ENCODE measurements at regions not wholly inside any gene's neighbourhood (a gene's known extent, or its start where the extent isn't known, plus 50 kb on each side); places are given as distances from the start of the nearest gene placed in this dataset.

- Histone ChIP-seq H3K9me3 (ENCODE audit: low read depth, low read length) (no peaks in the 10 kb centered on the region), H3K4me3 (ENCODE audit: low read length) (no peak overlapping the region), H3K27me3 (ENCODE audit: insufficient read depth, low read length) (no peaks in the 10 kb centered on the region), H3K4me1 (ENCODE audit: insufficient read depth, low read length) (peaks cover 21% of the 10 kb centered on the region)
These were observed 66.3 kb upstream of the RMDN2 start for GRCh38 chr2:37858725-37859267.

GRCh38 chr2:37862620-37863019 is 62.5 kb upstream of the RMDN2 start:
- Histone ChIP-seq H3K4me1 (ENCODE audit: insufficient read depth, low read length) (no peaks in the 10 kb centered on the region), H3K4me3 (ENCODE audit: low read length) (no peak overlapping the region), H3K9me3 (ENCODE audit: low read depth, low read length) (no peaks in the 10 kb centered on the region), H3K27me3 (ENCODE audit: insufficient read depth, low read length) (peaks cover 3% of the 10 kb centered on the region)

- Histone ChIP-seq H3K27me3 (ENCODE audit: insufficient read depth, low read length) (peaks cover 3% of the 10 kb centered on the region), H3K4me1 (ENCODE audit: insufficient read depth, low read length) (no peaks in the 10 kb centered on the region), H3K4me3 (ENCODE audit: low read length) (no peak overlapping the region), H3K9me3 (ENCODE audit: low read depth, low read length) (no peaks in the 10 kb centered on the region)
These were observed 60.9 kb upstream of the RMDN2 start for GRCh38 chr2:37864217-37864616.

- Histone ChIP-seq H3K4me3 (ENCODE audit: low read length) (no peak overlapping the region), H3K9me3 (ENCODE audit: low read depth, low read length) (no peaks in the 10 kb centered on the region), H3K27me3 (ENCODE audit: insufficient read depth, low read length) (peaks cover 3% of the 10 kb centered on the region), H3K4me1 (ENCODE audit: insufficient read depth, low read length) (no peaks in the 10 kb centered on the region)
These were observed 59.4 kb upstream of the RMDN2 start for GRCh38 chr2:37865640-37866039.

- no peak overlapping the region for H3K4me3 ChIP-seq (ENCODE audit: low read length)
- H3K9me3 ChIP-seq (ENCODE audit: low read depth, low read length) = no peaks in the 10 kb centered on the region
- peaks cover 3% of the 10 kb centered on the region for H3K27me3 ChIP-seq (ENCODE audit: insufficient read depth, low read length)
- no peaks in the 10 kb centered on the region for H3K4me1 ChIP-seq (ENCODE audit: insufficient read depth, low read length)
These were observed 58.7 kb upstream of the RMDN2 start for GRCh38 chr2:37866171-37866934.

GRCh38 chr2:37867166-37867565 is 57.9 kb upstream of the RMDN2 start:
- Histone ChIP-seq H3K4me1 (ENCODE audit: insufficient read depth, low read length) (peaks cover 4% of the 10 kb centered on the region), H3K4me3 (ENCODE audit: low read length) (no peak overlapping the region), H3K9me3 (ENCODE audit: low read depth, low read length) (no peaks in the 10 kb centered on the region), H3K27me3 (ENCODE audit: insufficient read depth, low read length) (peaks cover 3% of the 10 kb centered on the region)

GRCh38 chr2:37868866-37869265 is 56.2 kb upstream of the RMDN2 start:
- peaks cover 3% of the 10 kb centered on the region for H3K27me3 ChIP-seq (ENCODE audit: insufficient read depth, low read length)
- H3K9me3 ChIP-seq (ENCODE audit: low read depth, low read length) = no peaks in the 10 kb centered on the region
- no peak overlapping the region for H3K4me3 ChIP-seq (ENCODE audit: low read length)
- H3K4me1 ChIP-seq (ENCODE audit: insufficient read depth, low read length) = peaks cover 6% of the 10 kb centered on the region

- Histone ChIP-seq H3K4me1 (ENCODE audit: insufficient read depth, low read length) (peaks cover 6% of the 10 kb centered on the region), H3K9me3 (ENCODE audit: low read depth, low read length) (no peaks in the 10 kb centered on the region), H3K27me3 (ENCODE audit: insufficient read depth, low read length) (peaks cover 3% of the 10 kb centered on the region), H3K4me3 (ENCODE audit: low read length) (no peak overlapping the region)
These were observed 55.8 kb upstream of the RMDN2 start for GRCh38 chr2:37869304-37869703.

GRCh38 chr2:37869771-37870170 is 55.3 kb upstream of the RMDN2 start:
- peaks cover 6% of the 10 kb centered on the region for H3K4me1 ChIP-seq (ENCODE audit: insufficient read depth, low read length)
- H3K4me3 ChIP-seq (ENCODE audit: low read length) = no peak overlapping the region
- H3K27me3 ChIP-seq (ENCODE audit: insufficient read depth, low read length) = no peaks in the 10 kb centered on the region
- H3K9me3 ChIP-seq (ENCODE audit: low read depth, low read length) = no peaks in the 10 kb centered on the region

- Histone ChIP-seq H3K4me3 (ENCODE audit: low read length) (no peak overlapping the region), H3K9me3 (ENCODE audit: low read depth, low read length) (no peaks in the 10 kb centered on the region), H3K4me1 (ENCODE audit: insufficient read depth, low read length) (peaks cover 6% of the 10 kb centered on the region), H3K27me3 (ENCODE audit: insufficient read depth, low read length) (no peaks in the 10 kb centered on the region)
These were observed 54.3 kb upstream of the RMDN2 start for GRCh38 chr2:37870829-37871228.

- H3K27me3 ChIP-seq (ENCODE audit: insufficient read depth, low read length) = no peaks in the 10 kb centered on the region
- H3K9me3 ChIP-seq (ENCODE audit: low read depth, low read length) = no peaks in the 10 kb centered on the region
- H3K4me3 ChIP-seq (ENCODE audit: low read length) = no peak overlapping the region
- H3K4me1 ChIP-seq (ENCODE audit: insufficient read depth, low read length) = peaks cover 6% of the 10 kb centered on the region
These were observed 53.5 kb upstream of the RMDN2 start for GRCh38 chr2:37871456-37872191.

- no peaks in the 10 kb centered on the region for H3K27me3 ChIP-seq (ENCODE audit: insufficient read depth, low read length)
These were observed 52.8 kb upstream of the RMDN2 start for GRCh38 chr2:37872192-37872750.

GRCh38 chr2:37873229-37873628 is 51.9 kb upstream of the RMDN2 start:
- no peaks in the 10 kb centered on the region for H3K9me3 ChIP-seq (ENCODE audit: low read depth, low read length)
- H3K27me3 ChIP-seq (ENCODE audit: insufficient read depth, low read length) = no peaks in the 10 kb centered on the region
- no peak overlapping the region for H3K4me3 ChIP-seq (ENCODE audit: low read length)
- peaks cover 6% of the 10 kb centered on the region for H3K4me1 ChIP-seq (ENCODE audit: insufficient read depth, low read length)

More at GRCh38 chr2:37872192-37872750, 52.8 kb upstream of the RMDN2 start:
- H3K9me3 ChIP-seq (ENCODE audit: low read depth, low read length) = no peaks in the 10 kb centered on the region
- H3K4me3 ChIP-seq (ENCODE audit: low read length) = no peak overlapping the region
- peaks cover 6% of the 10 kb centered on the region for H3K4me1 ChIP-seq (ENCODE audit: insufficient read depth, low read length)

GRCh38 chr2:37873749-37874330 is 51.2 kb upstream of the RMDN2 start:
- Histone ChIP-seq H3K9me3 (ENCODE audit: low read depth, low read length) (no peaks in the 10 kb centered on the region), H3K4me1 (ENCODE audit: insufficient read depth, low read length) (peaks cover 6% of the 10 kb centered on the region), H3K4me3 (ENCODE audit: low read length) (no peak overlapping the region), H3K27me3 (ENCODE audit: insufficient read depth, low read length) (no peaks in the 10 kb centered on the region)

- no peaks in the 10 kb centered on the region for H3K9me3 ChIP-seq (ENCODE audit: low read depth, low read length)
These were observed 50.6 kb upstream of the RMDN2 start for GRCh38 chr2:37874470-37874869.

More at GRCh38 chr2:37874470-37874869, 50.6 kb upstream of the RMDN2 start:
- H3K27me3 ChIP-seq (ENCODE audit: insufficient read depth, low read length) = peaks cover 2% of the 10 kb centered on the region
- peaks cover 6% of the 10 kb centered on the region for H3K4me1 ChIP-seq (ENCODE audit: insufficient read depth, low read length)
- no peak overlapping the region for H3K4me3 ChIP-seq (ENCODE audit: low read length)
